Mammary epithelial cell (primary cell): ENCODE measurements at regions not wholly inside any gene's neighbourhood (a gene's known extent, or its start where the extent isn't known, plus 50 kb on each side); places are given as distances from the start of the nearest gene placed in this dataset.

Experiments used
- CTCF ChIP-seq, 2 donors: IDR thresholded peaks in 1 of 2; conservative IDR thresholded peaks in 1 of 2; 2 replicates each; pipeline ENCODE4 v1.5.1; 2011 to 2012; ENCODE audit warnings: inconsistent platforms in 2 of 2, low read length in 2 of 2, mild to moderate bottlenecking in 2 of 2, control low read depth in 1 of 2, low read depth in 1 of 2; ENCODE audit not compliant: insufficient read depth in 1 of 2; ENCODE audit errors: extremely low read depth in 1 of 2
- EZH2 ChIP-seq: IDR thresholded peaks from 2 replicates; pipeline ENCODE4 v1.6.1; 2012; ENCODE audit warnings: low read length, inconsistent platforms, borderline replicate concordance

GRCh38 chr10:46175296-46175695, 111.5 kb upstream of the ANTXRL start:
- TF ChIP-seq CTCF (conservative IDR thresholded peaks at IDR 0.05 in 1 of 2, IDR thresholded peaks at IDR 0.05 in 1 of 2; ENCODE audit: extremely low read depth in 1 of 2, insufficient read depth in 1 of 2, low read depth in 1 of 2, low read length in 2 of 2) (no peak), EZH2 (no peak)
